IMR-90 (cell line): ENCODE measurements at regions not wholly inside any gene's neighbourhood (a gene's known extent, or its start where the extent isn't known, plus 50 kb on each side); places are given as distances from the start of the nearest gene placed in this dataset.

Source experiments
- ATAC-seq: fragments of 200-7000 bp; cut with Tn5 transposase; 2 replicates; pipeline ENCODE4 v1.9.1; 2020; ENCODE audit warnings: low read depth, mild to moderate bottlenecking, moderate library complexity
- BruUV-seq: library from RNA; stranded (reverse); fragments of 400-500 nt; replicated peaks from 2 replicates; lab custom pipeline; 2021; lab: Mats Ljungman, UMichigan
- CTCF ChIA-PET: fragments of 300-600 bp; formaldehyde crosslinking; extraction: SDS; loops from one replicate; lab custom pipeline; 2021; ENCODE audit warnings: antibody characterized with exemption; lab: Yijun Ruan, JAX
- POLR2A ChIA-PET: fragments of 300-600 bp; sonication (Branson Sonifier 250); formaldehyde crosslinking; loops from one replicate; lab custom pipeline; 2022; ENCODE audit warnings: antibody characterized with exemption; ENCODE audit not compliant: unreplicated experiment; lab: Charles Lee
- DNase-seq: peaks from one replicate; pipeline ENCODE4 v3.0.0; 2013
- H2AFZ ChIP-seq: replicated peaks from 2 replicates; pipeline ENCODE3; 2013; ENCODE audit warnings: low read length, mild to moderate bottlenecking; ENCODE audit not compliant: poor library complexity
- H2AK5ac ChIP-seq: 2 replicates; pipeline ENCODE4 v1.6.1; 2013; ENCODE audit warnings: low read depth, low read length, inconsistent platforms
- H2AK9ac ChIP-seq: replicated peaks from 2 replicates; pipeline ENCODE3; 2013; ENCODE audit warnings: mild to moderate bottlenecking, low read depth, low read length, moderate library complexity; ENCODE audit not compliant: poor library complexity
- H2BK120ac ChIP-seq: 2 replicates; pipeline ENCODE4 v1.6.1; 2013; ENCODE audit warnings: low read depth, low read length, inconsistent platforms
- H2BK15ac ChIP-seq: 3 replicates; pipeline ENCODE4 v1.6.1; 2013; ENCODE audit warnings: low read depth, low read length, inconsistent platforms
- H2BK20ac ChIP-seq: 2 replicates; pipeline ENCODE4 v1.6.1; 2013; ENCODE audit warnings: low read depth, mild to moderate bottlenecking, inconsistent platforms, low read length, moderate library complexity
- H2BK5ac ChIP-seq: 2 replicates; pipeline ENCODE4 v1.6.1; 2013; ENCODE audit warnings: mild to moderate bottlenecking, low read depth, low read length, inconsistent platforms; ENCODE audit not compliant: poor library complexity, severe bottlenecking
- H3K14ac ChIP-seq: replicated peaks from 2 replicates; pipeline ENCODE4 v1.6.1; 2013; ENCODE audit warnings: low read depth, low read length, inconsistent platforms
- H3K18ac ChIP-seq: 2 replicates; pipeline ENCODE4 v1.6.1; 2013; ENCODE audit warnings: low read depth, low read length, control low read depth
- H3K23ac ChIP-seq: 2 replicates; pipeline ENCODE4 v1.6.1; 2013; ENCODE audit warnings: low read depth, low read length, inconsistent platforms
- H3K27ac ChIP-seq: 2 replicates; pipeline ENCODE4 v1.5.1; 2013; ENCODE audit warnings: mild to moderate bottlenecking, control low read depth, low read length; ENCODE audit not compliant: insufficient read depth
- H3K27me3 ChIP-seq: 2 replicates; pipeline ENCODE4 v1.6.1; 2013; ENCODE audit warnings: low read length; ENCODE audit not compliant: control insufficient read depth, insufficient read depth
- H3K36me3 ChIP-seq: 2 replicates; pipeline ENCODE4 v1.6.1; 2013; ENCODE audit warnings: low read length, mixed read lengths; ENCODE audit not compliant: control insufficient read depth, insufficient read depth
- H3K4ac ChIP-seq: 2 replicates; pipeline ENCODE4 v1.6.1; 2013; ENCODE audit warnings: low read depth, low read length, inconsistent platforms
- H3K4me1 ChIP-seq: 2 replicates; pipeline ENCODE4 v1.6.1; 2013; ENCODE audit warnings: low read length, mixed read lengths; ENCODE audit not compliant: control insufficient read depth, insufficient read depth
- H3K4me2 ChIP-seq: 2 replicates; pipeline ENCODE4 v1.6.1; 2013; ENCODE audit warnings: low read depth, mild to moderate bottlenecking, control low read depth, low read length, moderate library complexity
- H3K4me3 ChIP-seq: 2 replicates; pipeline ENCODE4 v1.5.1; 2013; ENCODE audit warnings: low read depth, mild to moderate bottlenecking, control low read depth, low read length, moderate library complexity; ENCODE audit not compliant: insufficient read depth
- H3K56ac ChIP-seq: 2 replicates; pipeline ENCODE4 v1.6.1; 2013; ENCODE audit warnings: low read length, inconsistent platforms; ENCODE audit not compliant: insufficient read depth; ENCODE audit errors: extremely low read depth
- H3K79me1 ChIP-seq, 2 experiments: 2 replicates each; pipeline ENCODE4 v1.6.1; 2013; ENCODE audit warnings: low read length in 2 of 2, inconsistent platforms in 1 of 2, low read depth in 1 of 2
- H3K9ac ChIP-seq: 2 replicates; pipeline ENCODE4 v1.6.1; 2013; ENCODE audit warnings: low read depth, low read length, control low read depth
- H3K9me1 ChIP-seq: 2 replicates; pipeline ENCODE4 v1.6.1; 2013; ENCODE audit warnings: low read length, inconsistent platforms; ENCODE audit not compliant: insufficient read depth
- H3K9me3 ChIP-seq: 2 replicates; pipeline ENCODE4 v1.6.1; 2013; ENCODE audit warnings: low read length; ENCODE audit not compliant: control insufficient read depth, insufficient read depth
- H4K20me1 ChIP-seq: 2 replicates; pipeline ENCODE4 v1.6.1; 2013; ENCODE audit warnings: low read length, inconsistent platforms; ENCODE audit not compliant: insufficient read depth
- H4K5ac ChIP-seq: 2 replicates; pipeline ENCODE4 v1.6.1; 2013; ENCODE audit warnings: mild to moderate bottlenecking, low read depth, low read length, control low read depth
- H4K8ac ChIP-seq, 2 experiments: 2 replicates each; pipeline ENCODE4 v1.6.1; 2013; ENCODE audit warnings: low read depth in 2 of 2, low read length in 2 of 2, control low read depth in 1 of 2, inconsistent platforms in 1 of 2
- H4K91ac ChIP-seq: 2 replicates; pipeline ENCODE4 v1.6.1; 2013; ENCODE audit warnings: low read depth, low read length, inconsistent platforms; ENCODE audit not compliant: insufficient read depth
- BHLHE40 ChIP-seq: fragments of 150-350 bp; IDR thresholded peaks from 2 replicates; pipeline ENCODE4 v1.6.1; 2016; ENCODE audit warnings: mild to moderate bottlenecking, low read depth, low read length
- CEBPB ChIP-seq: IDR thresholded peaks from 2 replicates; pipeline ENCODE4 v1.6.1; 2012; ENCODE audit warnings: low read depth, low read length, improper control_type of control experiment
- CHD1 ChIP-seq: IDR thresholded peaks from 2 replicates; pipeline ENCODE4 v1.6.1; 2012; ENCODE audit warnings: low read depth, low read length, improper control_type of control experiment
- FOS ChIP-seq: fragments of 150-350 bp; IDR thresholded peaks from 2 replicates; pipeline ENCODE4 v1.6.1; 2016; ENCODE audit warnings: low read depth, low read length
- MAFK ChIP-seq: IDR thresholded peaks from 2 replicates; pipeline ENCODE4 v1.6.1; 2012; ENCODE audit warnings: low read depth, low read length, improper control_type of control experiment
- MAZ ChIP-seq: IDR thresholded peaks from 2 replicates; pipeline ENCODE4 v1.6.1; 2012; ENCODE audit warnings: low read depth, mild to moderate bottlenecking, low read length, improper control_type of control experiment, moderate library complexity, borderline replicate concordance
- MXI1 ChIP-seq: IDR thresholded peaks from 2 replicates; pipeline ENCODE4 v1.6.1; 2012; ENCODE audit warnings: low read depth, mild to moderate bottlenecking, low read length, moderate library complexity, borderline replicate concordance
- NFE2L2 ChIP-seq: fragments of 150-350 bp; IDR thresholded peaks from 2 replicates; pipeline ENCODE4 v1.6.1; 2016; ENCODE audit warnings: low read depth, mild to moderate bottlenecking, low read length
- POLR2A ChIP-seq: IDR thresholded peaks from 2 replicates; pipeline ENCODE4 v1.6.1; 2012; ENCODE audit warnings: mild to moderate bottlenecking, low read depth, low read length
- RAD21 ChIP-seq: IDR thresholded peaks from 2 replicates; pipeline ENCODE4 v1.6.1; 2012; ENCODE audit warnings: low read length, improper control_type of control experiment
- RCOR1 ChIP-seq: IDR thresholded peaks from 2 replicates; pipeline ENCODE4 v1.6.1; 2012; ENCODE audit warnings: mild to moderate bottlenecking, low read length, improper control_type of control experiment; ENCODE audit not compliant: insufficient replicate concordance
- RFX5 ChIP-seq: IDR thresholded peaks from 2 replicates; pipeline ENCODE4 v1.8.0; 2012; ENCODE audit warnings: low read depth, mild to moderate bottlenecking, low read length, moderate library complexity
- SMC3 ChIP-seq: fragments of 150-350 bp; IDR thresholded peaks from 2 replicates; pipeline ENCODE4 v1.6.1; 2016; ENCODE audit warnings: low read depth, mild to moderate bottlenecking, antibody characterized with exemption, low read length, moderate library complexity
- WGBS, 2 experiments: methylation state at CpG; one replicate each; pipeline versions ENCODE4 v1.1.5 to v1.1.7; 2013; ENCODE audit warnings: missing lambda C conversion rate in 2 of 2; ENCODE audit not compliant: insufficient read length in 1 of 2; ENCODE audit errors: extremely low coverage in 2 of 2; 5-methylcytosine and 5-hydroxymethylcytosine counted together
- dilution Hi-C: fragments of 300-500 bp; cut with HindIII; formaldehyde crosslinking; loops from one replicate; pipeline ENCODE4 v1.14.3; 2018; ENCODE audit warnings: low sequenced_read_pairs; ENCODE audit not compliant: unreplicated experiment
- in situ Hi-C: fragments of 300-500 bp; cut with MboI; formaldehyde crosslinking; loops from 3 replicates; pipeline ENCODE4 v1.14.3; 2019; ENCODE audit warnings: low sequenced_read_pairs, inconsistent platforms, mixed read lengths
- intact Hi-C: fragments of 100-400 bp; cut with micrococcal nuclease; formaldehyde crosslinking; loops from 2 replicates; pipeline ENCODE4 v1.10.0; 2022
- TF ChIP-seq, protein P1 (sequence below): conservative IDR thresholded peaks from 2 replicates; pipeline ENCODE4 v1.5.1; 2012; ENCODE audit warnings: mild to moderate bottlenecking, low read depth, low read length, improper control_type of control experiment
- TF ChIP-seq, protein P2 (sequence below): fragments of 150-350 bp; IDR thresholded peaks from 2 replicates; pipeline ENCODE4 v1.6.1; 2017; ENCODE audit warnings: mild to moderate bottlenecking, antibody characterized with exemption, low read length, low read depth
- TF ChIP-seq, protein P3 (sequence below): fragments of 150-350 bp; IDR thresholded peaks from 2 replicates; pipeline ENCODE4 v1.6.1; 2016; ENCODE audit warnings: low read depth, mild to moderate bottlenecking, low read length, moderate library complexity, borderline replicate concordance

DNA sequence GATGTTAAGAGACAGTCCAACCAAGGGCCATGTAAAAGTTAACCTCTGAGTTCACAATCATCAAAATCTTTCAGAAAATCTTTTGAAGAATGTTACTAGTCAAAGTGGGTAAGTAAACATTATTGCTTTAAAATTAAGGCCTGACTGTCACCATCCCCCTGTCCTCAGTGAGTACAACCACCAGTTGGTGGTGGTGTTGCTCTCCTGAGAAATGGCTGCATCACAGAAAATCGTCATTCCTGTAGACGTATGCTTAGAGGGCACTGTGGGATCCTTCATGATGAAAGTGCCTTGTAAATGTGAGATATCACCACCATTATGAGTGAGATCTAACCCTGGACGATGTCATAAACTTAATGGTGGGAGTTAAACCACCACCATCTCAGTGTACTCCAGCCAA is 451.2 kb downstream of the RPS29 start:
- ATAC-seq (no peak), DNase-seq (no peak)
- WGBS, 2 experiments: no CpG with 5 or more reads among the region's 3 CpGs
- dilution Hi-C loops: no loop called here
- H3K4me1 ChIP-seq: no peaks in the 10 kb centered on the region
- H3K27ac ChIP-seq: no peak overlapping the region
- H2AK9ac ChIP-seq: no peak overlapping the region
- ChIA-PET POLR2A (no interaction called here), CTCF (no interaction called here)
- H3K18ac ChIP-seq: no peak overlapping the region
- no peak overlapping the region for H3K14ac ChIP-seq
- H4K20me1 ChIP-seq: no peaks in the 10 kb centered on the region
- H3K27me3 ChIP-seq: no peaks in the 10 kb centered on the region
- BruUV-seq: no TSS peak
- no peak overlapping the region for H4K8ac ChIP-seq
- H2BK15ac ChIP-seq: no peak overlapping the region
- H3K56ac ChIP-seq: no peak overlapping the region
- H3K79me1 ChIP-seq: no peaks in the 10 kb centered on the region
- in situ Hi-C loops: no loop called here
- H3K4me3 ChIP-seq: no peak overlapping the region
- TF ChIP-seq, protein P1, sequence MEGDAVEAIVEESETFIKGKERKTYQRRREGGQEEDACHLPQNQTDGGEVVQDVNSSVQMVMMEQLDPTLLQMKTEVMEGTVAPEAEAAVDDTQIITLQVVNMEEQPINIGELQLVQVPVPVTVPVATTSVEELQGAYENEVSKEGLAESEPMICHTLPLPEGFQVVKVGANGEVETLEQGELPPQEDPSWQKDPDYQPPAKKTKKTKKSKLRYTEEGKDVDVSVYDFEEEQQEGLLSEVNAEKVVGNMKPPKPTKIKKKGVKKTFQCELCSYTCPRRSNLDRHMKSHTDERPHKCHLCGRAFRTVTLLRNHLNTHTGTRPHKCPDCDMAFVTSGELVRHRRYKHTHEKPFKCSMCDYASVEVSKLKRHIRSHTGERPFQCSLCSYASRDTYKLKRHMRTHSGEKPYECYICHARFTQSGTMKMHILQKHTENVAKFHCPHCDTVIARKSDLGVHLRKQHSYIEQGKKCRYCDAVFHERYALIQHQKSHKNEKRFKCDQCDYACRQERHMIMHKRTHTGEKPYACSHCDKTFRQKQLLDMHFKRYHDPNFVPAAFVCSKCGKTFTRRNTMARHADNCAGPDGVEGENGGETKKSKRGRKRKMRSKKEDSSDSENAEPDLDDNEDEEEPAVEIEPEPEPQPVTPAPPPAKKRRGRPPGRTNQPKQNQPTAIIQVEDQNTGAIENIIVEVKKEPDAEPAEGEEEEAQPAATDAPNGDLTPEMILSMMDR: no peak
- TF ChIP-seq BHLHE40 (no peak), FOS (no peak), RFX5 (no peak), SMC3 (no peak), NFE2L2 (no peak), CHD1 (no peak), MXI1 (no peak), MAZ (no peak), MAFK (no peak), RAD21 (no peak), RCOR1 (no peak), POLR2A (no peak), CEBPB (no peak)
- TF ChIP-seq, protein P2, sequence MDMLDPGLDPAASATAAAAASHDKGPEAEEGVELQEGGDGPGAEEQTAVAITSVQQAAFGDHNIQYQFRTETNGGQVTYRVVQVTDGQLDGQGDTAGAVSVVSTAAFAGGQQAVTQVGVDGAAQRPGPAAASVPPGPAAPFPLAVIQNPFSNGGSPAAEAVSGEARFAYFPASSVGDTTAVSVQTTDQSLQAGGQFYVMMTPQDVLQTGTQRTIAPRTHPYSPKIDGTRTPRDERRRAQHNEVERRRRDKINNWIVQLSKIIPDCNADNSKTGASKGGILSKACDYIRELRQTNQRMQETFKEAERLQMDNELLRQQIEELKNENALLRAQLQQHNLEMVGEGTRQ: no peak
- TF ChIP-seq, protein P3, sequence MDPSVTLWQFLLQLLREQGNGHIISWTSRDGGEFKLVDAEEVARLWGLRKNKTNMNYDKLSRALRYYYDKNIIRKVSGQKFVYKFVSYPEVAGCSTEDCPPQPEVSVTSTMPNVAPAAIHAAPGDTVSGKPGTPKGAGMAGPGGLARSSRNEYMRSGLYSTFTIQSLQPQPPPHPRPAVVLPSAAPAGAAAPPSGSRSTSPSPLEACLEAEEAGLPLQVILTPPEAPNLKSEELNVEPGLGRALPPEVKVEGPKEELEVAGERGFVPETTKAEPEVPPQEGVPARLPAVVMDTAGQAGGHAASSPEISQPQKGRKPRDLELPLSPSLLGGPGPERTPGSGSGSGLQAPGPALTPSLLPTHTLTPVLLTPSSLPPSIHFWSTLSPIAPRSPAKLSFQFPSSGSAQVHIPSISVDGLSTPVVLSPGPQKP: no peak
- intact Hi-C loops: no loop called here
- H3K9me3 ChIP-seq: peaks cover 1% of the 10 kb centered on the region; the same call in 1 of the 2 replicates
- H4K5ac ChIP-seq: no peak overlapping the region
- no peak overlapping the region for H3K4me2 ChIP-seq
- H2AFZ ChIP-seq: no peak overlapping the region
- H2BK20ac ChIP-seq: no peak overlapping the region
- no peaks in the 10 kb centered on the region for H3K9me1 ChIP-seq
- H3K23ac ChIP-seq: no peak overlapping the region
- no peak overlapping the region for H3K4ac ChIP-seq
- no peak overlapping the region for H4K91ac ChIP-seq
- H2BK5ac ChIP-seq: no peak overlapping the region
- no peak overlapping the region for H2BK120ac ChIP-seq
- no peaks in the 10 kb centered on the region for H3K36me3 ChIP-seq
- no peak overlapping the region for H2AK5ac ChIP-seq
- no peak overlapping the region for H3K9ac ChIP-seq
